ENCODE measurements at regions not wholly inside any gene's neighbourhood (a gene's known extent, or its start where the extent isn't known, plus 50 kb on each side); places are given as distances from the start of the nearest gene placed in this dataset.

DNA sequence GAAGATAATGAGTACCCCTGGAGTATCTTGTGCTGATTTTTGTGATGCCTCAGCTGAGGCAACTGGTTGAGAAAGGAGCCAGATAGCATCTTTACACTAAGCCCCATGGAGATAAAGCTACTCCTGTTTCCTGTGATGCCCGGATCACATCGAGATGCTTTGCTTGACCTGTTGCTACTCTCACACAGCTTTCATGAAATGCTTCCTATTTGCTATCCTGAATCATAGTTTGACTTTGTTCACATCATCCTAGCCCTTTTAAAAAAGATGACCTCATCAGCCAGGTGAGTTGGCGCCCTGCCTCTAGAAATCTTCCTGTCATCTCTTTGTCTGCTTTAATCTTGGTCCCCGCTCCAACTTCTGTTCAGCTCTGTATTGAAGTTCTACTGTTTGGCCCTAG lies 409.6 kb upstream of the TBL1XR1 start:
- Histone ChIP-seq H3K9me3 (no peaks in the 10 kb centered on the region), H3K4me1 (peaks cover 0 to 21% (median 0%) of the 10 kb centered on the region in 4 donors), H3K27ac (no peak overlapping the region), H3K27me3 (no peaks in the 10 kb centered on the region), H3K36me3 (no peaks in the 10 kb centered on the region), H3K4me3 (no peak overlapping the region)
- DNase-seq = no peak
- intact Hi-C loops (cut with DNase I; ENCODE audit: low total_unique reads) = no loop called here
- TF ChIP-seq, protein P1, sequence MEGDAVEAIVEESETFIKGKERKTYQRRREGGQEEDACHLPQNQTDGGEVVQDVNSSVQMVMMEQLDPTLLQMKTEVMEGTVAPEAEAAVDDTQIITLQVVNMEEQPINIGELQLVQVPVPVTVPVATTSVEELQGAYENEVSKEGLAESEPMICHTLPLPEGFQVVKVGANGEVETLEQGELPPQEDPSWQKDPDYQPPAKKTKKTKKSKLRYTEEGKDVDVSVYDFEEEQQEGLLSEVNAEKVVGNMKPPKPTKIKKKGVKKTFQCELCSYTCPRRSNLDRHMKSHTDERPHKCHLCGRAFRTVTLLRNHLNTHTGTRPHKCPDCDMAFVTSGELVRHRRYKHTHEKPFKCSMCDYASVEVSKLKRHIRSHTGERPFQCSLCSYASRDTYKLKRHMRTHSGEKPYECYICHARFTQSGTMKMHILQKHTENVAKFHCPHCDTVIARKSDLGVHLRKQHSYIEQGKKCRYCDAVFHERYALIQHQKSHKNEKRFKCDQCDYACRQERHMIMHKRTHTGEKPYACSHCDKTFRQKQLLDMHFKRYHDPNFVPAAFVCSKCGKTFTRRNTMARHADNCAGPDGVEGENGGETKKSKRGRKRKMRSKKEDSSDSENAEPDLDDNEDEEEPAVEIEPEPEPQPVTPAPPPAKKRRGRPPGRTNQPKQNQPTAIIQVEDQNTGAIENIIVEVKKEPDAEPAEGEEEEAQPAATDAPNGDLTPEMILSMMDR (IDR thresholded peaks at IDR 0.05) = no peak

DNA sequence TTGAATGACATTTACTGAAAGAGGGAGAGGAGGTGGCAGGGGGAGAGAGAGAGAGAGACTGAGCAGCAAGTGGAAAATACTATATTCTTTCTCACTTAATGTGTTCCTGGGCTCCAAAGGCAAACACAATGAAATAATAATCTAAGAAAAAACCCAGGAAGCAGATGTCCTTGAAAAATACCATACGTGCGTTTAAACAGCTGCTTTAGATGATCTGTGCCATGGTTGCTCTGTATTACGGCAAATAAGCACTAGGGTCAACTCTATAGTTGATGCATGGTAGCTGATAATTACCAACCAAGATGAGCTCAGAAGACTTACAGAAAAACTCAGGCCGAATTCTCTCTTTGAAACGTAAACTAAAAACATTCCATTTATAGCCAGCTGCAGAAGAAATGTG lies 410.3 kb upstream of the TBL1XR1 start:
- Histone ChIP-seq H3K4me1 (peaks cover 0 to 16% (median 0%) of the 10 kb centered on the region in 4 donors), H3K4me3 (no peak overlapping the region), H3K27ac (no peak overlapping the region), H3K36me3 (no peaks in the 10 kb centered on the region), H3K9me3 (no peaks in the 10 kb centered on the region), H3K27me3 (no peaks in the 10 kb centered on the region)
- TF ChIP-seq, protein P1 (IDR thresholded peaks at IDR 0.05) = no peak
- intact Hi-C loops (cut with DNase I; ENCODE audit: low total_unique reads) = no loop called here
- DNase-seq = no peak

DNA sequence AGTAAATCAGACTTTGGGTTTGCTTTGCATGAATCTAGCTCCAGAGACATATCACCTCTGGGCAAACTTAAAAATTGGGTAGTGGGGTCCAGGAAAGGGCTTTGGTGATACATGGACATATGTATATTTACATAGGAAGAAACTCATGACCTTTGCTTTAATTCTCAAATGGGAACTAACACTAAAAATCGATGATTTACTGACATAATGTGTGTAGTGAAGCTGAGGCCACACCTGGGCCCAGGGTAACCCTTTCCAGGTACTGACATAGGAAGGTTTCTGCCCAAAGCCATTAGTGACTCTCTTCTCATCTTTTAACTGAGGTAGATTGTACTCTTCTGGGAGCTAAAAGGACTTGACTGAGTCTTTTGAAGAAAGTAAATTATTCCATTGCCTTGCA lies 411.2 kb upstream of the TBL1XR1 start:
- Histone ChIP-seq H3K4me1 (peaks cover 0 to 7% (median 0%) of the 10 kb centered on the region in 4 donors), H3K27ac (no peak overlapping the region)
- intact Hi-C loops (cut with DNase I; ENCODE audit: low total_unique reads) = no loop called here

DNA sequence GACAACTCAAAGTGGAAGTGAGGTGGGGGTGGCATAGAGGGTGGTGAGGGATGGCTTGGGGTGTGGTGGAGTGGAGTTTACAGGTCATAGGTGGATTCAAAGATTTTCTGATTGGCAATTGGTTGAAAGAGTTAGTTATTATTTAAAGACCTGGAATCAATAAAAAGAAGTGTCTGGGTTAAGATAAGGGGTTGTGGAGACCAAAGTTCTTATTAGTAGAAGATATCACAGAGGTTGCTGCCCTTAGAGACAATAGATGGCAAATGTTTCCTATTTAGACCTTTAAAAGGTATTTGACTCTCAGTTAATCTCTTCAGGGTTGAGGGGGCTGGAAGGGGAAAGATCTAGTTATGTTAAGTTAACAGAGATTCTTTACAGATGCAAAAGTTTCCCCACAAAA lies 412.3 kb upstream of the TBL1XR1 start:
- no peaks in the 10 kb centered on the region for H3K36me3 ChIP-seq
- TF ChIP-seq, protein P1 (IDR thresholded peaks at IDR 0.05) = no peak
- H3K4me3 ChIP-seq = no peak overlapping the region
- DNase-seq = no peak
- no peaks in the 10 kb centered on the region for H3K27me3 ChIP-seq
- no peaks in the 10 kb centered on the region for H3K9me3 ChIP-seq
- peaks cover 0 to 3% (median 0%) of the 10 kb centered on the region in 4 donors for H3K4me1 ChIP-seq
- intact Hi-C loops (cut with DNase I; ENCODE audit: low total_unique reads) = no loop called here
- no peak overlapping the region for H3K27ac ChIP-seq

More for the DNA sequence above, 411.2 kb upstream of the TBL1XR1 start:
- Histone ChIP-seq H3K4me3 (no peak overlapping the region), H3K36me3 (no peaks in the 10 kb centered on the region), H3K27me3 (no peaks in the 10 kb centered on the region), H3K9me3 (no peaks in the 10 kb centered on the region)
- no peak for DNase-seq
- TF ChIP-seq, protein P1 (IDR thresholded peaks at IDR 0.05) = no peak

DNA sequence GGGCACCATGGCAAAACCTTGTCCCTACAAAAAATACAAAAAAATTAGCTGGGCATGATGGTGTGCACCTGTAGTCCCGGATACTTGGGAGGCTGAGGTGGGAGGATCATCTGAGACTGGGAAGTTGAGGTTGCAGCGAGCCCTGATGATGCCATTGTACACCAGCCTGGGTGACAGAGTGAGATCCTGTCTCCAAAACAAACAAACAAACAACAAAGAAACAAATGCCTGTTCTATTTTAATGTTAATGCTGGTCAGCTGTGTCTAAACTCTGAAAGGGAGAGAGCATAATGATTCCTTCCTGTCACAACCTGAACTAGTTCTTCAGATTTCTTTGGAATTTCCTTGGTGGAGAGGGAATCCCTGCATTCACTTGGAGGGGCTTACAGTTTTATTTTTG lies 413.0 kb upstream of the TBL1XR1 start:
- H3K9me3 ChIP-seq = no peaks in the 10 kb centered on the region
- intact Hi-C loops (cut with DNase I; ENCODE audit: low total_unique reads) = no loop called here
- no peaks in the 10 kb centered on the region for H3K36me3 ChIP-seq
- H3K27me3 ChIP-seq = no peaks in the 10 kb centered on the region
- TF ChIP-seq, protein P1 (IDR thresholded peaks at IDR 0.05) = no peak
- no peak overlapping the region for H3K4me3 ChIP-seq
- DNase-seq = no peak
- H3K4me1 ChIP-seq = peaks cover 0 to 3% (median 1%) of the 10 kb centered on the region in 4 donors
- H3K27ac ChIP-seq = no peak overlapping the region
